ENCODE measurements at regions not wholly inside any gene's neighbourhood (a gene's known extent, or its start where the extent isn't known, plus 50 kb on each side); places are given as distances from the start of the nearest gene placed in this dataset.
"Not testable (repeated sequence)": the region's sequence is repeated elsewhere in the genome, so short reads cannot be mapped to it uniquely, and the experiment has no call there.

- TF ChIP-seq POLR2A, CTCF (IDR thresholded peaks at IDR 0.05): not testable (repeated sequence)
Measured at GRCh38 chr2:8348911-8349310, 332.9 kb upstream of the ID2 start.
